ENCODE measurements at regions not wholly inside any gene's neighbourhood (a gene's known extent, or its start where the extent isn't known, plus 50 kb on each side); places are given as distances from the start of the nearest gene placed in this dataset.

- intact Hi-C loops (cut with micrococcal nuclease): loop anchor here (5.0 kb wide), 1 partner anchor 369 kb away; no protein-coding TSS in a partner anchor
- Mint-ChIP-seq H3K9me3 (no peaks in the 10 kb centered on the region), H3K27ac (no peak overlapping the region), H3K27me3 (no peaks in the 10 kb centered on the region), H3K36me3 (ENCODE audit: low read depth) (no peaks in the 10 kb centered on the region), H3K4me1 (ENCODE audit: low read depth) (no peaks in the 10 kb centered on the region), H3K4me3 (no peak overlapping the region)
Measured at GRCh38 chr2:137836671-137837070, 127.6 kb upstream of the HNMT start.

- Mint-ChIP-seq H3K4me3 (no peak overlapping the region), H3K27ac (no peak overlapping the region), H3K27me3 (no peaks in the 10 kb centered on the region), H3K4me1 (ENCODE audit: low read depth) (no peaks in the 10 kb centered on the region), H3K36me3 (ENCODE audit: low read depth) (no peaks in the 10 kb centered on the region), H3K9me3 (no peaks in the 10 kb centered on the region)
- intact Hi-C loops (cut with micrococcal nuclease): loop anchor here (2.0 to 5.0 kb wide), 2 partner anchors 371 to 1415 kb away; no protein-coding TSS in a partner anchor
Measured at GRCh38 chr2:137837830-137838229, 126.4 kb upstream of the HNMT start.

- Mint-ChIP-seq H3K36me3 (ENCODE audit: low read depth) (no peaks in the 10 kb centered on the region), H3K4me1 (ENCODE audit: low read depth) (no peaks in the 10 kb centered on the region), H3K9me3 (no peaks in the 10 kb centered on the region), H3K4me3 (no peak overlapping the region), H3K27me3 (no peaks in the 10 kb centered on the region), H3K27ac (no peak overlapping the region)
- intact Hi-C loops (cut with micrococcal nuclease): loop anchor here (2.0 to 5.0 kb wide), 2 partner anchors 371 to 1416 kb away; no protein-coding TSS in a partner anchor
Measured at GRCh38 chr2:137838255-137839092, 125.8 kb upstream of the HNMT start.

- H3K27me3 Mint-ChIP-seq: no peaks in the 10 kb centered on the region
- no peaks in the 10 kb centered on the region for H3K36me3 Mint-ChIP-seq (ENCODE audit: low read depth)
- H3K4me3 Mint-ChIP-seq: no peak overlapping the region
- intact Hi-C loops (cut with micrococcal nuclease): no loop called here
- H3K9me3 Mint-ChIP-seq: no peaks in the 10 kb centered on the region
- H3K4me1 Mint-ChIP-seq (ENCODE audit: low read depth): no peaks in the 10 kb centered on the region
- H3K27ac Mint-ChIP-seq: no peak overlapping the region
Measured at GRCh38 chr2:137842430-137842829, 121.8 kb upstream of the HNMT start.

- Mint-ChIP-seq H3K36me3 (ENCODE audit: low read depth) (no peaks in the 10 kb centered on the region), H3K27me3 (no peaks in the 10 kb centered on the region), H3K27ac (no peak overlapping the region), H3K4me3 (no peak overlapping the region), H3K9me3 (no peaks in the 10 kb centered on the region), H3K4me1 (ENCODE audit: low read depth) (no peaks in the 10 kb centered on the region)
- intact Hi-C loops (cut with micrococcal nuclease): no loop called here
Measured at GRCh38 chr2:137842952-137843351, 121.3 kb upstream of the HNMT start.

- no peaks in the 10 kb centered on the region for H3K4me1 Mint-ChIP-seq (ENCODE audit: low read depth)
- no peak overlapping the region for H3K4me3 Mint-ChIP-seq
- H3K27me3 Mint-ChIP-seq: no peaks in the 10 kb centered on the region
- H3K9me3 Mint-ChIP-seq: no peaks in the 10 kb centered on the region
- no peak overlapping the region for H3K27ac Mint-ChIP-seq
- no peaks in the 10 kb centered on the region for H3K36me3 Mint-ChIP-seq (ENCODE audit: low read depth)
- intact Hi-C loops (cut with micrococcal nuclease): no loop called here
Measured at GRCh38 chr2:137845422-137845821, 118.9 kb upstream of the HNMT start.

GRCh38 chr2:137846993-137847392 lies 117.3 kb upstream of the HNMT start:
- H3K9me3 Mint-ChIP-seq: no peaks in the 10 kb centered on the region
- H3K4me3 Mint-ChIP-seq: no peak overlapping the region
- no peak overlapping the region for H3K27ac Mint-ChIP-seq
- intact Hi-C loops (cut with micrococcal nuclease): no loop called here
- H3K4me1 Mint-ChIP-seq (ENCODE audit: low read depth): no peaks in the 10 kb centered on the region
- no peaks in the 10 kb centered on the region for H3K27me3 Mint-ChIP-seq
- no peaks in the 10 kb centered on the region for H3K36me3 Mint-ChIP-seq (ENCODE audit: low read depth)

GRCh38 chr2:137847443-137847842 lies 116.8 kb upstream of the HNMT start:
- Mint-ChIP-seq H3K4me3 (no peak overlapping the region), H3K4me1 (ENCODE audit: low read depth) (no peaks in the 10 kb centered on the region), H3K27me3 (no peaks in the 10 kb centered on the region), H3K9me3 (no peaks in the 10 kb centered on the region), H3K27ac (no peak overlapping the region), H3K36me3 (ENCODE audit: low read depth) (no peaks in the 10 kb centered on the region)
- intact Hi-C loops (cut with micrococcal nuclease): no loop called here

GRCh38 chr2:137857881-137858280 lies 106.4 kb upstream of the HNMT start:
- Mint-ChIP-seq H3K36me3 (ENCODE audit: low read depth) (no peaks in the 10 kb centered on the region), H3K27me3 (no peaks in the 10 kb centered on the region), H3K27ac (no peak overlapping the region), H3K4me3 (no peak overlapping the region), H3K4me1 (ENCODE audit: low read depth) (no peaks in the 10 kb centered on the region), H3K9me3 (no peaks in the 10 kb centered on the region)
- intact Hi-C loops (cut with micrococcal nuclease): no loop called here

- H3K27me3 Mint-ChIP-seq: no peaks in the 10 kb centered on the region
- H3K4me3 Mint-ChIP-seq: no peak overlapping the region
- no peaks in the 10 kb centered on the region for H3K36me3 Mint-ChIP-seq (ENCODE audit: low read depth)
- no peak overlapping the region for H3K27ac Mint-ChIP-seq
- H3K4me1 Mint-ChIP-seq (ENCODE audit: low read depth): no peaks in the 10 kb centered on the region
- intact Hi-C loops (cut with micrococcal nuclease): no loop called here
- no peaks in the 10 kb centered on the region for H3K9me3 Mint-ChIP-seq
Measured at GRCh38 chr2:137862651-137863050, 101.6 kb upstream of the HNMT start.

GRCh38 chr2:137865954-137866540 lies 98.2 kb upstream of the HNMT start:
- no peaks in the 10 kb centered on the region for H3K9me3 Mint-ChIP-seq
- intact Hi-C loops (cut with micrococcal nuclease): loop anchor here (2.0 to 5.0 kb wide), 2 partner anchors 506 to 961 kb away; no protein-coding TSS in a partner anchor
- H3K27me3 Mint-ChIP-seq: no peaks in the 10 kb centered on the region
- H3K36me3 Mint-ChIP-seq (ENCODE audit: low read depth): no peaks in the 10 kb centered on the region
- H3K27ac Mint-ChIP-seq: no peak overlapping the region
- no peak overlapping the region for H3K4me3 Mint-ChIP-seq
- H3K4me1 Mint-ChIP-seq (ENCODE audit: low read depth): no peaks in the 10 kb centered on the region

GRCh38 chr2:137870682-137871081 lies 93.6 kb upstream of the HNMT start:
- Mint-ChIP-seq H3K27ac (no peak overlapping the region), H3K9me3 (no peaks in the 10 kb centered on the region), H3K27me3 (no peaks in the 10 kb centered on the region), H3K36me3 (ENCODE audit: low read depth) (no peaks in the 10 kb centered on the region), H3K4me1 (ENCODE audit: low read depth) (no peaks in the 10 kb centered on the region), H3K4me3 (no peak overlapping the region)
- intact Hi-C loops (cut with micrococcal nuclease): no loop called here

- intact Hi-C loops (cut with micrococcal nuclease): no loop called here
- no peak overlapping the region for H3K27ac Mint-ChIP-seq
- H3K9me3 Mint-ChIP-seq: no peaks in the 10 kb centered on the region
- H3K27me3 Mint-ChIP-seq: no peaks in the 10 kb centered on the region
- no peaks in the 10 kb centered on the region for H3K4me1 Mint-ChIP-seq (ENCODE audit: low read depth)
- no peak overlapping the region for H3K4me3 Mint-ChIP-seq
- no peaks in the 10 kb centered on the region for H3K36me3 Mint-ChIP-seq (ENCODE audit: low read depth)
Measured at GRCh38 chr2:137872577-137872976, 91.7 kb upstream of the HNMT start.

- Mint-ChIP-seq H3K4me3 (no peak overlapping the region), H3K27me3 (no peaks in the 10 kb centered on the region), H3K36me3 (ENCODE audit: low read depth) (no peaks in the 10 kb centered on the region), H3K9me3 (no peaks in the 10 kb centered on the region), H3K27ac (no peak overlapping the region), H3K4me1 (ENCODE audit: low read depth) (no peaks in the 10 kb centered on the region)
- intact Hi-C loops (cut with micrococcal nuclease): no loop called here
Measured at GRCh38 chr2:137873536-137874244, 90.6 kb upstream of the HNMT start.
